Activated CD4-positive, alpha-beta T cell treated with anti-CD3 and anti-CD28 coated beads, Interleukin-2, amount 10 ng/mL, durations not matched to agents 7 days and 5 days (primary cell): ENCODE measurements at regions not wholly inside any gene's neighbourhood (a gene's known extent, or its start where the extent isn't known, plus 50 kb on each side); places are given as distances from the start of the nearest gene placed in this dataset.

ENCODE experiments used
- CTCF ChIA-PET: fragments of 350-600 bp; sonication (Branson Sonifier 250); formaldehyde crosslinking; loops from one replicate; lab custom pipeline; 2021; ENCODE audit warnings: antibody characterized with exemption; lab: Charles Lee
- POLR2A ChIA-PET: fragments of 350-600 bp; sonication (Branson Sonifier 250); formaldehyde crosslinking; loops from one replicate; lab custom pipeline; 2021; ENCODE audit warnings: antibody characterized with exemption; lab: Charles Lee
- DNase-seq: peaks from one replicate; pipeline ENCODE4 v3.0.0-alpha.2; 2020
- H3K27ac Mint-ChIP-seq: one replicate; pipeline ENCODE4 v1.8.0; 2021; ENCODE audit warnings: mild to moderate bottlenecking, moderate library complexity, mixed read lengths
- H3K27me3 Mint-ChIP-seq: one replicate; pipeline ENCODE4 v1.8.0; 2021; ENCODE audit warnings: mixed read lengths
- H3K36me3 Mint-ChIP-seq: one replicate; pipeline ENCODE4 v1.8.0; 2021; ENCODE audit warnings: low read depth, mixed read lengths
- H3K4me1 Mint-ChIP-seq: one replicate; pipeline ENCODE4 v1.8.0; 2021; ENCODE audit warnings: mixed read lengths
- H3K4me3 Mint-ChIP-seq: one replicate; pipeline ENCODE4 v1.8.0; 2021; ENCODE audit warnings: mild to moderate bottlenecking, moderate library complexity, mixed read lengths
- H3K9me3 Mint-ChIP-seq: one replicate; pipeline ENCODE4 v1.8.0; 2021; ENCODE audit warnings: mixed read lengths

DNA sequence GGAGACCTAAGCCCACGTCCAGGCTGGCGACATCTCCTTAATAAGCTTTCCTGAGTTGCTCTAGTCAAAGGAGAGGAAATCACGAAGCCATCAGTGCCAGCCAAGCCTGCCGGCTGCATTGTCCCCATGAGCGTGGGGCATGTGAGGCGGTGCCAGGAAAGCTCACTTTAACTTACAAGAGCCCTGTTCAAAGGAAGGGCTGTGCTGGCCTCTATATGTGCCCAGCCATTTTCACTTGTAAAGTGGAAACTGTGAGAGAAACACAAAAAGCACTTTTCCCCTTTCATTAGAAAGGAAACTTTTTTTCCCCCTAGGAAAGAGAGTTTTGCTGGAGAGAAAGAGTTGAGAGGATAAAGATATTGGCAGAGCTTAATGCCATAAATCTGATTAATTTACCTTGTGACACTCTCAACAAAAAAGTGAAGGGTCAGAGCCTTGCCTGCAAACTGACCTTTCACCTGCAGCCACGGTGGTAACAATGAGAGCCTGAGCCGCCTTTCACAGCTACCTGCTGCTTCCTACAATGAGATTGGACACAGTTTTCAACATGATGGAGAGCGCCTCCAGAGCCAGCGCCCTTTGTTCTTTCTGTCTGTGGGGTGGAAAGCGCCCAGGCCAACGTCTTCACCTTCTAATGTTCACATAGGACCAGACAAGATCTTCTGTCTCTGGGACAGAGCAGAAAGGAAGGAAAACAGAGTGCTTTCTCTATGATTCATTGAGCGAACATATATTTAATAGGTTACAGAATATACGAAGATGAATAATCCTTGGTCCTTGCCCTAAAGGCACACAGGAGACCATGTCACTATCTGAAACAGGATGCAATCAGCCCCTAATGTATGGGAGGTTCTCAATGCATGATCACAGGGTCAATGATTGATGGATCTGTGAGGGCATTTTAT, 233.1 kb upstream of the HES1 start:
- Mint-ChIP-seq H3K4me1 (no peaks in the 10 kb centered on the region), H3K36me3 (no peaks in the 10 kb centered on the region), H3K27me3 (peaks cover 3% of the 10 kb centered on the region), H3K27ac (no peak overlapping the region), H3K4me3 (no peak overlapping the region), H3K9me3 (peaks cover 3% of the 10 kb centered on the region)
- ChIA-PET POLR2A (no interaction called here), CTCF (no interaction called here)
- DNase-seq, result no peak

- H3K27me3 Mint-ChIP-seq, result peaks cover 3% of the 10 kb centered on the region
- ChIA-PET POLR2A (no interaction called here), CTCF (no interaction called here)
- no peaks in the 10 kb centered on the region for H3K4me1 Mint-ChIP-seq
- no peak overlapping the region for H3K4me3 Mint-ChIP-seq
- no peak overlapping the region for H3K27ac Mint-ChIP-seq
- no peaks in the 10 kb centered on the region for H3K36me3 Mint-ChIP-seq
- peaks cover 7% of the 10 kb centered on the region for H3K9me3 Mint-ChIP-seq
- no peak for DNase-seq
Observed at GRCh38 chr3:193903512-193903817, 232.5 kb upstream of the HES1 start.

DNA sequence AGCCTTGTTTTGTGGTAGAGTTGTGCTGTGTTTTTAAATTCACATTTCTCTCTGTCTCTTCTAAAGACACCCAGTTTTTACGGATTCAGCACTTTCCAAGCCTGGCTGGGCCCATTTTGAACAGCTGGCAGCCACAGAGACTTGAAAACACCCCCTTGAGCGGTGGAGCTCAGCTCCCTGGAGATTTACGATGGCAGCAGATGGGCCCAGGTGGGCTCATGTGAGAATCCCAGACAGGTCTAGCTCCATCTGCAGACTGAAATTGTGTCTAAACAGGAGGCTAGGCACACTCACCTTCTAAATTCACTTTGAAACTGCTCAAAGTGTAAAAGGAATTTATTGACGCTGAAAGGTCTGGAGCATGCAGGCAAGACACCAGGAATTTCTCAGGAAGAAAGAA, 232.0 kb upstream of the HES1 start:
- peaks cover 3% of the 10 kb centered on the region for H3K27me3 Mint-ChIP-seq
- CTCF ChIA-PET, result no interaction called here

DNA sequence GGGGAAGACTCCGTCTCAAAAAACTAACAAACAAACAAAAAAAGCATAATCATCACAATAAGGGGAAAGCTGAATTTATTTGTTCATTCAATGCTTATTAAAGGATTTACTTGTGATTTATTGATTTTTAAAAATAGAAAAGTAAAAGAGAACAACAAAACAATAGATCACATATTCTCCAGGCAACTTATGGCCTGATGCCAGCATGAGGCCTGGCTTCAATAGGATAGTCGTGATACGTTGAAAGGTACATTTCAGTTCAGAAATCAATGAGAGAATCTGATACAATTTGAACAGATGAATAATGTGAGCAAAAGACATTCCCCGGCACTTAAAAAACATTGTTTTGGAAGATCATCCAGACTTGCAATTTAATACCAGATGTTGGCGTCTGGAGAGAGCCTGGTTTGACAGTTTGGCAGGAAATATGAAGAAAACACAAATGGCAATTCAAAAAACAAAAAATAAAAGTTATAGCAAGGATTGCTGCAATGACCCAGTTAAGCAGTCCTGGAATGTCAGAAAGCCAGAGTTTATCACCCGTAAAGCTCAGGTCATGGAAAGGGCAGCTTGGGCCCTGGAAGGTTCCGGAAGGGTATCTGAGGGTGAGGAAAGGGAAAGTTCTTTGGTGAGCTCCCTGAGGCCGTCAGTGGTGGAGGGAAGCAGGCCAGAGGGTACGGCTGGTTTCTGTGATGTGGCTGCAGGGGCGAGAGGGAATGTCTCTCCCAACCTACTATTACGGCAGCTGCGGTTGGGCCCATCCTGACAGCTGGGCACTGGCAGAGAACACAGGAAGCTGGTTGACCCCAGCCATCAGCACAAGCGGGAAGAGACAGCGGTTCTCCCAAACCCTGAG, 230.2 kb upstream of the HES1 start:
- peaks cover 12% of the 10 kb centered on the region for H3K9me3 Mint-ChIP-seq
- POLR2A ChIA-PET, result no interaction called here
- no peak overlapping the region for H3K27ac Mint-ChIP-seq
- no peak overlapping the region for H3K4me3 Mint-ChIP-seq
- peaks cover 9% of the 10 kb centered on the region for H3K4me1 Mint-ChIP-seq
- no peaks in the 10 kb centered on the region for H3K36me3 Mint-ChIP-seq
- no peak for DNase-seq
- H3K27me3 Mint-ChIP-seq, result no peaks in the 10 kb centered on the region
- CTCF ChIA-PET, result no interaction called here

More for the DNA sequence above, 232.0 kb upstream of the HES1 start:
- H3K4me1 Mint-ChIP-seq, result peaks cover under 1% of the 10 kb centered on the region
- DNase-seq, result no peak
- H3K4me3 Mint-ChIP-seq, result no peak overlapping the region
- POLR2A ChIA-PET, result no interaction called here
- H3K27ac Mint-ChIP-seq, result no peak overlapping the region
- H3K9me3 Mint-ChIP-seq, result peaks cover 12% of the 10 kb centered on the region
- H3K36me3 Mint-ChIP-seq, result no peaks in the 10 kb centered on the region

DNA sequence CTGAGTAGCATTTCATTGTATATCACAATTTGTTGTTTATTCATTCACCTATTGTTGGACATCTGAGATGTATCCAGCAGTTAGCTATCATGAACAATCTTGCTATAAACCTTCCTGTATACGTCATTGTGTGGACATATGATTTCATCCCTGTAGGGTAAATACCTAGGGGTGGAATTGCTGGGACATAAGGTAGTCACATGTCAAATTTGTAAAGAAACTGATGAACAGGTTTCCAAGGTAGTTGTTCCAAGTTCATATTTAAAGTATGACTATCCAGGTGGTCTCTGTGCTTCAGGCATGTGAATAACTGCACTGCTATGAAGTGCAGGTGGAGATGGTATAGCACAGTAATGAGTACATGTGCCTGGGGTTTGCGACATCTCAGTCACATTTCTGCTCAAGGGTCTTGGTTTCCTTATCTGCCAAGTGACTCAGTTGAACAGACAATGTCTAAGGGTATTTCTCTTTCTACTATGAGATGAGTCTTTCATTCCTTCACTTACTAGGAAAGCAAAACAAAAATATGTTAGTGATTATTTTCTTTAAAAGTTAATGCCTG, 229.0 kb upstream of the HES1 start:
- POLR2A ChIA-PET, result no interaction called here
- no peak overlapping the region for H3K4me3 Mint-ChIP-seq
- no peaks in the 10 kb centered on the region for H3K36me3 Mint-ChIP-seq
- CTCF ChIA-PET, result interaction anchor here (0.7 kb wide), 1 partner anchor 230 kb away, joined by 3 read pairs; no protein-coding TSS in a partner anchor
- H3K27ac Mint-ChIP-seq, result no peak overlapping the region
- H3K4me1 Mint-ChIP-seq, result peaks cover 21% of the 10 kb centered on the region
- H3K9me3 Mint-ChIP-seq, result peaks cover 12% of the 10 kb centered on the region
- DNase-seq, result no peak
- H3K27me3 Mint-ChIP-seq, result no peaks in the 10 kb centered on the region

- CTCF ChIA-PET, result no interaction called here
Observed at GRCh38 chr3:193908181-193908744, 227.7 kb upstream of the HES1 start.

GRCh38 chr3:193909387-193909786, 226.6 kb upstream of the HES1 start:
- H3K4me3 Mint-ChIP-seq, result no peak overlapping the region
- DNase-seq, result no peak
- peaks cover 29% of the 10 kb centered on the region for H3K4me1 Mint-ChIP-seq
- CTCF ChIA-PET, result no interaction called here
- POLR2A ChIA-PET, result no interaction called here
- H3K27ac Mint-ChIP-seq, result no peak overlapping the region
- no peaks in the 10 kb centered on the region for H3K27me3 Mint-ChIP-seq
- peaks cover 12% of the 10 kb centered on the region for H3K9me3 Mint-ChIP-seq
- H3K36me3 Mint-ChIP-seq, result no peaks in the 10 kb centered on the region

More at GRCh38 chr3:193908181-193908744, 227.7 kb upstream of the HES1 start:
- Mint-ChIP-seq H3K27ac (no peak overlapping the region), H3K4me1 (peaks cover 29% of the 10 kb centered on the region), H3K27me3 (no peaks in the 10 kb centered on the region), H3K36me3 (no peaks in the 10 kb centered on the region), H3K4me3 (no peak overlapping the region), H3K9me3 (peaks cover 12% of the 10 kb centered on the region)
- POLR2A ChIA-PET, result no interaction called here
- DNase-seq, result no peak

DNA sequence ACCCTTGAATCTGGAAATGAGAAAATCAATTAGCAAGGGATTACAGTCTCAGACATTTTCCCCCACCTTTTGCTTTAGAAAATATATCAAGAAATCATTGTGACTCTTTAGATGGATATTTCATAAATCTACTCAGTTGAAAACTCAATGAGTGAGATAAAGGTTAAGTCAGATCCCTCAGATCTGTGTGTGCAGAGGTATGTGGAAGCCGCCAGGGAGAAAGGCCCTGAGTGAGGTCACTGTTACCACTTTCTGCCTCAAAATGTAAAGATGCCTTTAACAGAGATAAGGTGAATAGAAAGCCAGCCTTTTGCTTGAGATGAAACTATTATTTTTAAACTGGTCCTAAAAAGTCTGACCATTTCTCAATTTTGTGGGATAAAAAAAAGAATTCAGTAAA, 225.6 kb upstream of the HES1 start:
- Mint-ChIP-seq H3K27ac (no peak overlapping the region), H3K9me3 (peaks cover 12% of the 10 kb centered on the region), H3K36me3 (no peaks in the 10 kb centered on the region), H3K4me3 (no peak overlapping the region), H3K27me3 (no peaks in the 10 kb centered on the region), H3K4me1 (peaks cover 29% of the 10 kb centered on the region)
- CTCF ChIA-PET, result no interaction called here
- DNase-seq, result no peak
- POLR2A ChIA-PET, result no interaction called here

GRCh38 chr3:193910886-193911738, 224.8 kb upstream of the HES1 start:
- Mint-ChIP-seq H3K27me3 (no peaks in the 10 kb centered on the region), H3K4me3 (no peak overlapping the region), H3K9me3 (peaks cover 12% of the 10 kb centered on the region), H3K27ac (peak overlapping the region; percentile 81), H3K36me3 (no peaks in the 10 kb centered on the region), H3K4me1 (peaks cover 29% of the 10 kb centered on the region)
- DNase-seq, result no peak
- POLR2A ChIA-PET, result no interaction called here
- CTCF ChIA-PET, result interaction anchor here (1.3 kb wide), 1 partner anchor 226 kb away, joined by 3 read pairs; no protein-coding TSS in a partner anchor

DNA sequence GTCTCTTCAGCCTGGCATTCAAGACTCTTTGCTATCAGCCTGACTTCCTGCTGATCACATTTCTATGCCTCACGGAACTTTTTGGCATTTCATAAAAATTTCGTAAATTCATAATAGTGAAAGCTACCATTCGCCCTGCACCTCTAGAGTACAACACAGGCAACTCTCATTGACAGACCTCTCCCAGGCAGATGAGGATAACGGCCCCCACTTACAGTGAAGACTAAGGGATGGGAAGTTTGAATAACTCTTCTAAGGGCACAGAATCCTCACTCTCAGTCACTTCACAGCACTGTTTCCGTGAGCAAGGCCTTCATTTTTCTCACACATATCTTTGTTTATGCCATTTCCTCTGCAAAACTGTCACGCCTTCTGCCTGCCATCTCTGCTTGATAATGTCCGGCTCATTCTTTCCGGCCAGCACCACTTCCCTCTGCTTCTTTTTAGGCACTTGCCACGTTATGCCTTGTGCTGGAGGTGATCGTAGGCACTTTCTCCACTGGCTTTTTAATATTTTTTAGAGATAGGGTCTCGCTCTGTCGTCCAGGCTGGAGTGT, 224.1 kb upstream of the HES1 start:
- Mint-ChIP-seq H3K4me1 (peaks cover 29% of the 10 kb centered on the region), H3K4me3 (no peak overlapping the region), H3K27me3 (no peaks in the 10 kb centered on the region), H3K36me3 (no peaks in the 10 kb centered on the region), H3K9me3 (peaks cover 12% of the 10 kb centered on the region), H3K27ac (peak overlapping the region; percentile 81)
- no peak for DNase-seq
- ChIA-PET POLR2A (no interaction called here), CTCF (interaction anchor here (1.3 kb wide), 1 partner anchor 225 kb away, joined by 3 read pairs; no protein-coding TSS in a partner anchor)

GRCh38 chr3:193912621-193913178, 223.2 kb upstream of the HES1 start:
- H3K27ac Mint-ChIP-seq, result no peak overlapping the region
- peaks cover 29% of the 10 kb centered on the region for H3K4me1 Mint-ChIP-seq
- ChIA-PET CTCF (no interaction called here), POLR2A (interaction anchor here (0.8 kb wide), 1 partner anchor 60 kb away, joined by 3 read pairs; no protein-coding TSS in a partner anchor)
- H3K27me3 Mint-ChIP-seq, result no peaks in the 10 kb centered on the region
- no peak for DNase-seq
- peaks cover 11% of the 10 kb centered on the region for H3K9me3 Mint-ChIP-seq
- H3K4me3 Mint-ChIP-seq, result no peak overlapping the region
- H3K36me3 Mint-ChIP-seq, result no peaks in the 10 kb centered on the region
